Posterior cingulate gyrus (tissue), 11 donors: ENCODE measurements at regions not wholly inside any gene's neighbourhood (a gene's known extent, or its start where the extent isn't known, plus 50 kb on each side); places are given as distances from the start of the nearest gene placed in this dataset.
"Not testable (repeated sequence)": the region's sequence is repeated elsewhere in the genome, so short reads cannot be mapped to it uniquely, and the experiment has no call there.

Experiments used
- DNase-seq, 10 donors: peaks; one replicate each; pipeline versions ENCODE4 v3.0.0 to v3.0.0-alpha.2; 2020 to 2021; ENCODE audit warnings: mixed read lengths in 3 of 10
- intact Hi-C: fragments of 100-400 bp; cut with DNase I; formaldehyde crosslinking; loops from one replicate; pipeline ENCODE4 v1.15.1; 2023

GRCh38 chr2:84071050-84071449, 388.0 kb downstream of the SUCLG1 start:
- intact Hi-C loops: no loop called here
- DNase-seq: no peak

- DNase-seq: no peak
- intact Hi-C loops: no loop called here
Measured at GRCh38 chr2:84065857-84066256, 393.2 kb downstream of the SUCLG1 start.

- intact Hi-C loops: no loop called here
- DNase-seq: no peak
Measured at GRCh38 chr2:84057917-84058560, 401.0 kb downstream of the SUCLG1 start.

GRCh38 chr2:84055816-84056215, 403.3 kb downstream of the SUCLG1 start:
- DNase-seq: no peak
- intact Hi-C loops: no loop called here

GRCh38 chr2:84054577-84054976, 404.5 kb downstream of the SUCLG1 start:
- DNase-seq, intact Hi-C loops: not testable (repeated sequence)

- intact Hi-C loops: no loop called here
- DNase-seq: no peak
Measured at GRCh38 chr2:84052913-84053312, 406.2 kb downstream of the SUCLG1 start.

- intact Hi-C loops: no loop called here
- DNase-seq: no peak
Measured at GRCh38 chr2:84052043-84052442, 407.0 kb downstream of the SUCLG1 start.

- intact Hi-C loops: no loop called here
- no peak for DNase-seq
Measured at GRCh38 chr2:84048964-84049363, 410.1 kb downstream of the SUCLG1 start.

- intact Hi-C loops: no loop called here
- DNase-seq: no peak
Measured at GRCh38 chr2:84041506-84041905, 417.6 kb downstream of the SUCLG1 start.

GRCh38 chr2:84040281-84040680, 418.8 kb downstream of the SUCLG1 start:
- peak in 1 of 10 donors; percentile 58 for DNase-seq
- intact Hi-C loops: no loop called here

GRCh38 chr2:84038866-84039265, 420.2 kb downstream of the SUCLG1 start:
- intact Hi-C loops: no loop called here
- no peak for DNase-seq

GRCh38 chr2:84033347-84033974, 425.6 kb downstream of the SUCLG1 start:
- DNase-seq: no peak
- intact Hi-C loops: no loop called here

- intact Hi-C loops: no loop called here
- DNase-seq: no peak
Measured at GRCh38 chr2:84031312-84032050, 427.6 kb downstream of the SUCLG1 start.

GRCh38 chr2:84029903-84030575, 429.0 kb downstream of the SUCLG1 start:
- no peak for DNase-seq
- intact Hi-C loops: no loop called here

GRCh38 chr2:84026818-84027217, 432.3 kb downstream of the SUCLG1 start:
- intact Hi-C loops: no loop called here
- no peak for DNase-seq

- intact Hi-C loops: loop anchor here (5.0 kb wide), 1 partner anchor 279 kb away; no protein-coding TSS in a partner anchor
- no peak for DNase-seq
Measured at GRCh38 chr2:84022810-84023431, 436.2 kb downstream of the SUCLG1 start.

- no peak for DNase-seq
- intact Hi-C loops: no loop called here
Measured at GRCh38 chr2:84017010-84017409, 442.1 kb downstream of the SUCLG1 start.

- intact Hi-C loops: no loop called here
- no peak for DNase-seq
Measured at GRCh38 chr2:84016183-84016582, 442.9 kb downstream of the SUCLG1 start.

- DNase-seq: no peak
- intact Hi-C loops: no loop called here
Measured at GRCh38 chr2:83997889-83998288, 461.2 kb downstream of the SUCLG1 start.

GRCh38 chr2:83994633-83995179, 464.4 kb downstream of the SUCLG1 start:
- intact Hi-C loops: no loop called here
- DNase-seq: no peak
